Ascending aorta (tissue), 2 donors: ENCODE measurements at regions not wholly inside any gene's neighbourhood (a gene's known extent, or its start where the extent isn't known, plus 50 kb on each side); places are given as distances from the start of the nearest gene placed in this dataset.

Experiments
- DNase-seq, 2 donors: peaks; one replicate each; pipeline ENCODE4 v3.0.0-alpha.2; 2019; ENCODE audit warnings: low spot score in 2 of 2
- H3K27ac ChIP-seq, 2 donors: fragments of 200-600 bp; sonication (generic); one replicate each; pipeline ENCODE4 v1.5.1; 2016 to 2017; ENCODE audit warnings: mild to moderate bottlenecking in 1 of 2
- H3K27me3 ChIP-seq: fragments of 200-600 bp; sonication (generic); one replicate; pipeline ENCODE4 v1.5.1; 2017
- H3K36me3 ChIP-seq, 2 donors: fragments of 200-600 bp; sonication (generic); one replicate each; pipeline ENCODE4 v1.5.1; 2016
- H3K4me1 ChIP-seq, 2 donors: fragments of 200-600 bp; sonication (generic); one replicate each; pipeline ENCODE4 v1.5.1; 2016 to 2017; ENCODE audit warnings: mild to moderate bottlenecking in 1 of 2
- H3K4me3 ChIP-seq, 2 donors: fragments of 200-600 bp; sonication (generic); one replicate each; pipeline ENCODE4 v1.5.1; 2016 to 2017; ENCODE audit warnings: mild to moderate bottlenecking in 1 of 2
- H3K9me3 ChIP-seq, 2 donors: fragments of 200-600 bp; sonication (generic); one replicate each; pipeline ENCODE4 v1.5.1; 2016
- intact Hi-C: fragments of 100-400 bp; cut with DNase I; formaldehyde crosslinking; loops from one replicate; pipeline ENCODE4 v1.15.1; 2023
- TF ChIP-seq, protein P1 (sequence below), 3 experiments: fragments of 200-600 bp in 2 of 3; fragments of 450-650 bp in 1 of 3; sonication (generic) in 2 of 3; IDR thresholded peaks; one replicate each; pipeline ENCODE4 v1.5.1; 2016 to 2019; ENCODE audit warnings: antibody characterized with exemption in 3 of 3, mild to moderate bottlenecking in 1 of 3, moderate library complexity in 1 of 3

DNA sequence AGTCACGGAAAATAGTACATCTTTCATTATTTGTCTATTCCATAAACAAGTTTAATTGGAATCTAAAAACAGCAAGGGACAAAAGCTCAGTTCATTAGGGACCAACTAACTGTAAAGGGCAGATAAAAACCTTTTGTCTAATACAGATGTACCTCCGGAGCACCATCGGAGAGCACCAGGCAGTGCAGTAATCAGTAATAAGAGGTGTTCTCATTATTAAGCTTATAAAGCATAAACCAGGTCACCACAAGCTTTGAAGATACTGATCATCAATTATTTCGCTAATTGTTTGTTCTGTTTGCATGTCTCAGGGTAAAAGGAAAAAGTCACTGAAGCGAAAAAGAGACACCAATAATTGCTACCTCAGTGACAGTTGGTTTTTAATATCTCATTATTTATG lies 207.3 kb upstream of the PRKD1 start:
- TF ChIP-seq, protein P1, sequence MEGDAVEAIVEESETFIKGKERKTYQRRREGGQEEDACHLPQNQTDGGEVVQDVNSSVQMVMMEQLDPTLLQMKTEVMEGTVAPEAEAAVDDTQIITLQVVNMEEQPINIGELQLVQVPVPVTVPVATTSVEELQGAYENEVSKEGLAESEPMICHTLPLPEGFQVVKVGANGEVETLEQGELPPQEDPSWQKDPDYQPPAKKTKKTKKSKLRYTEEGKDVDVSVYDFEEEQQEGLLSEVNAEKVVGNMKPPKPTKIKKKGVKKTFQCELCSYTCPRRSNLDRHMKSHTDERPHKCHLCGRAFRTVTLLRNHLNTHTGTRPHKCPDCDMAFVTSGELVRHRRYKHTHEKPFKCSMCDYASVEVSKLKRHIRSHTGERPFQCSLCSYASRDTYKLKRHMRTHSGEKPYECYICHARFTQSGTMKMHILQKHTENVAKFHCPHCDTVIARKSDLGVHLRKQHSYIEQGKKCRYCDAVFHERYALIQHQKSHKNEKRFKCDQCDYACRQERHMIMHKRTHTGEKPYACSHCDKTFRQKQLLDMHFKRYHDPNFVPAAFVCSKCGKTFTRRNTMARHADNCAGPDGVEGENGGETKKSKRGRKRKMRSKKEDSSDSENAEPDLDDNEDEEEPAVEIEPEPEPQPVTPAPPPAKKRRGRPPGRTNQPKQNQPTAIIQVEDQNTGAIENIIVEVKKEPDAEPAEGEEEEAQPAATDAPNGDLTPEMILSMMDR (IDR thresholded peaks at IDR 0.05): no peak

DNA sequence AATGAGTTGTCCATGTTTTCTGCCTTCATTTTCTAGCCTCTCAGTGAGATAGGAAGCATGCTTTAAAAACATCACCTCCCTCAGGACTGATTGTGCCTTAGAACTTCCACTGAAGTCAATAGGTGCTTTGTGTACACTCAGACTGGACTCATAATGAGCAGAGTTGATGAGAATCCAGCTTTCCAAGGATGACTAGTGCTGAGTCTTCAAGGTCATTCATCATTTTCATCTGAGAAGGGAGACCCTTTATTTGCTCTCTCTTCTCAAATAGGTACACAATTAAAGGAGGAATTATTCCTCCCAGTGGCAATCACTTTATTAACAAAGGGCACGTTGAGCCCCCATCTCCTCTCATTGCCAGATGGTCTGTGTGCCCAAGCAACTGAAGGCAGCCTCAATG lies 210.9 kb upstream of the PRKD1 start:
- no peak overlapping the region for H3K4me3 ChIP-seq
- no peak overlapping the region for H3K27ac ChIP-seq
- no peaks in the 10 kb centered on the region for H3K27me3 ChIP-seq
- TF ChIP-seq, protein P1 (IDR thresholded peaks at IDR 0.05): no peak
- H3K36me3 ChIP-seq: no peaks in the 10 kb centered on the region
- DNase-seq: no peak
- intact Hi-C loops: no loop called here
- no peaks in the 10 kb centered on the region for H3K9me3 ChIP-seq
- H3K4me1 ChIP-seq: no peaks in the 10 kb centered on the region

More for the DNA sequence above, 207.3 kb upstream of the PRKD1 start:
- H3K36me3 ChIP-seq: no peaks in the 10 kb centered on the region
- no peaks in the 10 kb centered on the region for H3K9me3 ChIP-seq
- no peaks in the 10 kb centered on the region for H3K27me3 ChIP-seq
- no peak overlapping the region for H3K4me3 ChIP-seq
- no peak overlapping the region for H3K27ac ChIP-seq
- intact Hi-C loops: no loop called here
- no peak for DNase-seq
- H3K4me1 ChIP-seq: no peaks in the 10 kb centered on the region

DNA sequence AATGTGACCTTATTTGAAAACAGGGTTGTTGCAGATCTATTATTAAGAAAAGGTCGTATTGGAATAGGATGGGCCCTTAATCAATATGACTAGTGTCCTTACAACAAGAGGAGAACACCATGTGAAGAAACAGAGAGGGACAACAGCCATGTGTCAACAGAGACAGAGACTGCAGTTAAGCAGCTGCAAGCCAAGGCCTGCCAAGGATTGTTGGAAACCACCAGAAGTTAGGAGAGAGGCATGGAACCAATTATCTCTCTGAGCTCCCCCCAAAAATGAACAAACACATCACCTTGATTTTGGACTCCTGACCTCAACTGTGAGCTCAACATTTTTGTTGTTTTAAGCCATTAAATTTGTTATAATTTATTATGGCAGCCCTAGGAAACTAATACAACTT lies 214.6 kb upstream of the PRKD1 start:
- H3K9me3 ChIP-seq: peaks cover 0 to 17% of the 10 kb centered on the region in 2 donors
- no peaks in the 10 kb centered on the region for H3K4me1 ChIP-seq
- H3K36me3 ChIP-seq: no peaks in the 10 kb centered on the region
- H3K27me3 ChIP-seq: no peaks in the 10 kb centered on the region
- no peak overlapping the region for H3K27ac ChIP-seq
- intact Hi-C loops: no loop called here
- DNase-seq: no peak
- no peak overlapping the region for H3K4me3 ChIP-seq
- TF ChIP-seq, protein P1 (IDR thresholded peaks at IDR 0.05): no peak

DNA sequence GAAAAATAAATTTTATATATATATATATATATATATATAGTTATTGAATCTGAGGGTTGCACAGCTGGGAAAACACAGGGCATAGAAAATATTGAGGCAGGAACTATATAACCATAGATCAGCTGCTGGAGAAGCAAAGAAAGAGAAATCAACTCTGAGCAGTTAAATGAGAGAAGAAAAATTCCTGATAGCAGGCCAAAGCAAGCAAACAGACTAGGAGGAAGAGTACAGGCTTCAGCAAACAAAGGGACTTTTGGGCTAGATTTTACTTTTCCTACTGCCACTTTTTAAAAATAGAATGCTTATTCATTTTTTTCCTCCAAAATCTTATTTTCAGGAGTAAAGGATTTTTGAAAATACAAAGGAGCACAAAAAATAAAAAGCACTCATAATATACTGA lies 216.0 kb upstream of the PRKD1 start:
- Histone ChIP-seq H3K4me1 (no peaks in the 10 kb centered on the region), H3K9me3 (peaks cover 6 to 31% of the 10 kb centered on the region in 2 donors), H3K4me3 (no peak overlapping the region), H3K27ac (peak overlapping the region in 1 of 2 donors; percentile 11), H3K27me3 (no peaks in the 10 kb centered on the region), H3K36me3 (no peaks in the 10 kb centered on the region)
- TF ChIP-seq, protein P1 (IDR thresholded peaks at IDR 0.05): no peak
- intact Hi-C loops: no loop called here
- DNase-seq: no peak

DNA sequence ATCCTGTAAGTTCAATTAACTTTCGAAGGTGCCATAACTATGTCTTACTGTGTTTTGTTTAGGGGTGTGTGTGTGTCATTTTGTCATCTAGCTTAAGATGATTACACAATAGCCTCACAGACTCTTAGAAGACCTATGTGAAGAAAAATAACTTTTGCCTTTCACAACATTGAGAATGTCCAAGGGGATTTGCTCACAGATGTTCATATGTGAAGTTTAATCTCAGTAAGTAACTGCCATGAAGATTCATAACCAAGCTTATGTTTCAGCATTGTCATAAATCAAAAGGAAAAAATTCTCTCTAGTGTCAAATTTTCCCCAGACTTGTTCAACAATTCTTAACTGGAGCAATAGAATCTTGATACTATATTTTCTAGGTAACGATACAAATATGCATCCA lies 226.1 kb upstream of the PRKD1 start:
- H3K27me3 ChIP-seq: no peaks in the 10 kb centered on the region
- intact Hi-C loops: no loop called here
- no peak overlapping the region for H3K4me3 ChIP-seq

More for the DNA sequence above, 226.1 kb upstream of the PRKD1 start:
- no peaks in the 10 kb centered on the region for H3K36me3 ChIP-seq
- peaks cover 0 to under 1% of the 10 kb centered on the region in 2 donors for H3K9me3 ChIP-seq
- H3K27ac ChIP-seq: no peak overlapping the region
- no peak for DNase-seq
- TF ChIP-seq, protein P1 (IDR thresholded peaks at IDR 0.05): no peak
- H3K4me1 ChIP-seq: no peaks in the 10 kb centered on the region
